ENCODE measurements at regions not wholly inside any gene's neighbourhood (a gene's known extent, or its start where the extent isn't known, plus 50 kb on each side); places are given as distances from the start of the nearest gene placed in this dataset.

GRCh38 chr1:193335806-193336428, 149.5 kb upstream of the B3GALT2 start:
- no peaks in the 10 kb centered on the region for H3K27me3 ChIP-seq (ENCODE audit: control insufficient read depth, insufficient read depth, low read length)
- no peak overlapping the region for H3K4me3 ChIP-seq (ENCODE audit: low read length)
- H3K36me3 ChIP-seq (ENCODE audit: control insufficient read depth, insufficient read depth, low read length): no peaks in the 10 kb centered on the region
- no peaks in the 10 kb centered on the region for H3K9me3 ChIP-seq (ENCODE audit: control insufficient read depth, low read length)
- H3K4me1 ChIP-seq (ENCODE audit: control insufficient read depth, insufficient read depth, low read length): no peaks in the 10 kb centered on the region
- H3K9ac ChIP-seq (ENCODE audit: low read length): no peak overlapping the region

GRCh38 chr1:193333166-193333565, 146.8 kb upstream of the B3GALT2 start:
- no peaks in the 10 kb centered on the region for H3K36me3 ChIP-seq (ENCODE audit: control insufficient read depth, insufficient read depth, low read length)
- H3K9ac ChIP-seq (ENCODE audit: low read length): no peak overlapping the region
- H3K4me3 ChIP-seq (ENCODE audit: low read length): no peak overlapping the region
- H3K4me1 ChIP-seq (ENCODE audit: control insufficient read depth, insufficient read depth, low read length): no peaks in the 10 kb centered on the region
- no peaks in the 10 kb centered on the region for H3K27me3 ChIP-seq (ENCODE audit: control insufficient read depth, insufficient read depth, low read length)
- no peaks in the 10 kb centered on the region for H3K9me3 ChIP-seq (ENCODE audit: control insufficient read depth, low read length)

- H3K9ac ChIP-seq (ENCODE audit: low read length): no peak overlapping the region
- H3K4me1 ChIP-seq (ENCODE audit: control insufficient read depth, insufficient read depth, low read length): no peaks in the 10 kb centered on the region
- H3K36me3 ChIP-seq (ENCODE audit: control insufficient read depth, insufficient read depth, low read length): no peaks in the 10 kb centered on the region
- no peak overlapping the region for H3K4me3 ChIP-seq (ENCODE audit: low read length)
- H3K9me3 ChIP-seq (ENCODE audit: control insufficient read depth, low read length): no peaks in the 10 kb centered on the region
- no peaks in the 10 kb centered on the region for H3K27me3 ChIP-seq (ENCODE audit: control insufficient read depth, insufficient read depth, low read length)
These were observed 139.9 kb upstream of the B3GALT2 start for GRCh38 chr1:193326296-193326695.

GRCh38 chr1:193325771-193326170, 139.4 kb upstream of the B3GALT2 start:
- Histone ChIP-seq H3K9ac (ENCODE audit: low read length) (no peak overlapping the region), H3K36me3 (ENCODE audit: control insufficient read depth, insufficient read depth, low read length) (no peaks in the 10 kb centered on the region), H3K9me3 (ENCODE audit: control insufficient read depth, low read length) (no peaks in the 10 kb centered on the region), H3K4me3 (ENCODE audit: low read length) (no peak overlapping the region), H3K27me3 (ENCODE audit: control insufficient read depth, insufficient read depth, low read length) (no peaks in the 10 kb centered on the region), H3K4me1 (ENCODE audit: control insufficient read depth, insufficient read depth, low read length) (no peaks in the 10 kb centered on the region)

- no peaks in the 10 kb centered on the region for H3K36me3 ChIP-seq (ENCODE audit: control insufficient read depth, insufficient read depth, low read length)
- no peaks in the 10 kb centered on the region for H3K4me1 ChIP-seq (ENCODE audit: control insufficient read depth, insufficient read depth, low read length)
- no peaks in the 10 kb centered on the region for H3K27me3 ChIP-seq (ENCODE audit: control insufficient read depth, insufficient read depth, low read length)
- no peak overlapping the region for H3K9ac ChIP-seq (ENCODE audit: low read length)
- H3K4me3 ChIP-seq (ENCODE audit: low read length): no peak overlapping the region
- H3K9me3 ChIP-seq (ENCODE audit: control insufficient read depth, low read length): no peaks in the 10 kb centered on the region
These were observed 138.6 kb upstream of the B3GALT2 start for GRCh38 chr1:193325042-193325441.

- Histone ChIP-seq H3K9me3 (ENCODE audit: control insufficient read depth, low read length) (no peaks in the 10 kb centered on the region), H3K27me3 (ENCODE audit: control insufficient read depth, insufficient read depth, low read length) (no peaks in the 10 kb centered on the region), H3K36me3 (ENCODE audit: control insufficient read depth, insufficient read depth, low read length) (no peaks in the 10 kb centered on the region), H3K9ac (ENCODE audit: low read length) (no peak overlapping the region), H3K4me3 (ENCODE audit: low read length) (no peak overlapping the region), H3K4me1 (ENCODE audit: control insufficient read depth, insufficient read depth, low read length) (no peaks in the 10 kb centered on the region)
These were observed 135.8 kb upstream of the B3GALT2 start for GRCh38 chr1:193322211-193322610.

GRCh38 chr1:193321242-193321840, 134.9 kb upstream of the B3GALT2 start:
- Histone ChIP-seq H3K9ac (ENCODE audit: low read length) (no peak overlapping the region), H3K4me1 (ENCODE audit: control insufficient read depth, insufficient read depth, low read length) (no peaks in the 10 kb centered on the region), H3K36me3 (ENCODE audit: control insufficient read depth, insufficient read depth, low read length) (no peaks in the 10 kb centered on the region), H3K27me3 (ENCODE audit: control insufficient read depth, insufficient read depth, low read length) (no peaks in the 10 kb centered on the region), H3K4me3 (ENCODE audit: low read length) (no peak overlapping the region), H3K9me3 (ENCODE audit: control insufficient read depth, low read length) (no peaks in the 10 kb centered on the region)

- H3K9me3 ChIP-seq (ENCODE audit: control insufficient read depth, low read length): no peaks in the 10 kb centered on the region
- H3K36me3 ChIP-seq (ENCODE audit: control insufficient read depth, insufficient read depth, low read length): no peaks in the 10 kb centered on the region
- H3K9ac ChIP-seq (ENCODE audit: low read length): no peak overlapping the region
- H3K4me1 ChIP-seq (ENCODE audit: control insufficient read depth, insufficient read depth, low read length): no peaks in the 10 kb centered on the region
- H3K4me3 ChIP-seq (ENCODE audit: low read length): no peak overlapping the region
- H3K27me3 ChIP-seq (ENCODE audit: control insufficient read depth, insufficient read depth, low read length): no peaks in the 10 kb centered on the region
These were observed 133.9 kb upstream of the B3GALT2 start for GRCh38 chr1:193320270-193320669.

- H3K27me3 ChIP-seq (ENCODE audit: control insufficient read depth, insufficient read depth, low read length): no peaks in the 10 kb centered on the region
These were observed 131.9 kb upstream of the B3GALT2 start for GRCh38 chr1:193318347-193318746.

GRCh38 chr1:193313354-193314140, 127.1 kb upstream of the B3GALT2 start:
- no peak overlapping the region for H3K4me3 ChIP-seq (ENCODE audit: low read length)
- no peaks in the 10 kb centered on the region for H3K27me3 ChIP-seq (ENCODE audit: control insufficient read depth, insufficient read depth, low read length)
- no peaks in the 10 kb centered on the region for H3K4me1 ChIP-seq (ENCODE audit: control insufficient read depth, insufficient read depth, low read length)
- no peak overlapping the region for H3K9ac ChIP-seq (ENCODE audit: low read length)
- H3K36me3 ChIP-seq (ENCODE audit: control insufficient read depth, insufficient read depth, low read length): no peaks in the 10 kb centered on the region
- H3K9me3 ChIP-seq (ENCODE audit: control insufficient read depth, low read length): no peaks in the 10 kb centered on the region

More at GRCh38 chr1:193318347-193318746, 131.9 kb upstream of the B3GALT2 start:
- no peaks in the 10 kb centered on the region for H3K36me3 ChIP-seq (ENCODE audit: control insufficient read depth, insufficient read depth, low read length)
- no peaks in the 10 kb centered on the region for H3K4me1 ChIP-seq (ENCODE audit: control insufficient read depth, insufficient read depth, low read length)
- no peak overlapping the region for H3K9ac ChIP-seq (ENCODE audit: low read length)
- no peaks in the 10 kb centered on the region for H3K9me3 ChIP-seq (ENCODE audit: control insufficient read depth, low read length)
- no peak overlapping the region for H3K4me3 ChIP-seq (ENCODE audit: low read length)

GRCh38 chr1:193312432-193312831, 126.0 kb upstream of the B3GALT2 start:
- H3K9me3 ChIP-seq (ENCODE audit: control insufficient read depth, low read length): no peaks in the 10 kb centered on the region
- H3K4me3 ChIP-seq (ENCODE audit: low read length): no peak overlapping the region
- no peaks in the 10 kb centered on the region for H3K27me3 ChIP-seq (ENCODE audit: control insufficient read depth, insufficient read depth, low read length)
- no peaks in the 10 kb centered on the region for H3K4me1 ChIP-seq (ENCODE audit: control insufficient read depth, insufficient read depth, low read length)
- no peaks in the 10 kb centered on the region for H3K36me3 ChIP-seq (ENCODE audit: control insufficient read depth, insufficient read depth, low read length)
- H3K9ac ChIP-seq (ENCODE audit: low read length): no peak overlapping the region

- Histone ChIP-seq H3K9me3 (ENCODE audit: control insufficient read depth, low read length) (no peaks in the 10 kb centered on the region), H3K9ac (ENCODE audit: low read length) (no peak overlapping the region), H3K27me3 (ENCODE audit: control insufficient read depth, insufficient read depth, low read length) (no peaks in the 10 kb centered on the region), H3K4me3 (ENCODE audit: low read length) (no peak overlapping the region), H3K4me1 (ENCODE audit: control insufficient read depth, insufficient read depth, low read length) (no peaks in the 10 kb centered on the region), H3K36me3 (ENCODE audit: control insufficient read depth, insufficient read depth, low read length) (no peaks in the 10 kb centered on the region)
These were observed 125.0 kb upstream of the B3GALT2 start for GRCh38 chr1:193311226-193311948.
